ENCODE measurements at regions not wholly inside any gene's neighbourhood (a gene's known extent, or its start where the extent isn't known, plus 50 kb on each side); places are given as distances from the start of the nearest gene placed in this dataset.

DNA sequence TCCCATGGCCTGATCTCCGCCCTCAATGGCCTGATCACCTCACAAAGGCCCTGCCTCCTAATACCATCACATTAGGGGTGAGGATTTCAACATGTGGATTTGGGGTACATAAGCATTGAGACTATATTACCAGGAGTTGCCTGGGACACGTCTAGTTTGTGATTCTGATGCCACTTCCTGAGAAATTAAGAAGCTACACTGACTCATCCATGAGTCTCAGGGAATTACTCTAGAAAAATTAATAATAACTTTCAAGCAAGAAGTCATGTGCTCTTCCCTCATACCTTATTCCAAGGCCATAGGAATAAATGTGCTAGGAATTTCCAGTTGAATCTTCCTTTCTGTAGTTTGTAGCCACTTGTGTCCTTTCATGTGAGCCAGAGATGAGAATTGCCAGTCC lies 519.3 kb upstream of the MKI67 start:
- H3F3A ChIP-seq (replicated peaks; ENCODE audit: insufficient read depth): no peaks in the 10 kb centered on the region
- no peak for DNase-seq
- no peak overlapping the region for H2AFZ ChIP-seq (ENCODE audit: low read depth)
- H3K9me3 ChIP-seq: peaks cover 4% of the 10 kb centered on the region
- H3K36me3 ChIP-seq (replicated peaks in 1 of 2; ENCODE audit: control insufficient read depth in 1 of 2, insufficient read depth in 2 of 2, low read length in 1 of 2): no peaks in the 10 kb centered on the region
- no peaks in the 10 kb centered on the region for H3K27me3 ChIP-seq (ENCODE audit: insufficient read depth)
- H3K9me2 ChIP-seq: no peaks in the 10 kb centered on the region
- TF ChIP-seq TCF12 (IDR thresholded peaks at IDR 0.05): no peak
- no peak for TF ChIP-seq POLR2AphosphoS5 (IDR thresholded peaks at IDR 0.05; ENCODE audit: low read depth, low read length)
- TF ChIP-seq NRF1 (IDR thresholded peaks at IDR 0.05; ENCODE audit: low read depth, low read length): no peak
- no peak for TF ChIP-seq RXRA (IDR thresholded peaks at IDR 0.05; ENCODE audit: borderline replicate concordance, low read depth)
- TF ChIP-seq, protein P1, sequence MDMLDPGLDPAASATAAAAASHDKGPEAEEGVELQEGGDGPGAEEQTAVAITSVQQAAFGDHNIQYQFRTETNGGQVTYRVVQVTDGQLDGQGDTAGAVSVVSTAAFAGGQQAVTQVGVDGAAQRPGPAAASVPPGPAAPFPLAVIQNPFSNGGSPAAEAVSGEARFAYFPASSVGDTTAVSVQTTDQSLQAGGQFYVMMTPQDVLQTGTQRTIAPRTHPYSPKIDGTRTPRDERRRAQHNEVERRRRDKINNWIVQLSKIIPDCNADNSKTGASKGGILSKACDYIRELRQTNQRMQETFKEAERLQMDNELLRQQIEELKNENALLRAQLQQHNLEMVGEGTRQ (IDR thresholded peaks at IDR 0.05; ENCODE audit: borderline replicate concordance, low read depth, low read length): no peak
- no peak for TF ChIP-seq RAD21 (IDR thresholded peaks at IDR 0.05; ENCODE audit: low read length)
- TF ChIP-seq NFIC (IDR thresholded peaks at IDR 0.05; ENCODE audit: borderline replicate concordance): no peak
- TF ChIP-seq, protein P2, sequence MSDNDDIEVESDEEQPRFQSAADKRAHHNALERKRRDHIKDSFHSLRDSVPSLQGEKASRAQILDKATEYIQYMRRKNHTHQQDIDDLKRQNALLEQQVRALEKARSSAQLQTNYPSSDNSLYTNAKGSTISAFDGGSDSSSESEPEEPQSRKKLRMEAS (IDR thresholded peaks at IDR 0.05; ENCODE audit: low read depth): no peak
- TF ChIP-seq, protein P3, sequence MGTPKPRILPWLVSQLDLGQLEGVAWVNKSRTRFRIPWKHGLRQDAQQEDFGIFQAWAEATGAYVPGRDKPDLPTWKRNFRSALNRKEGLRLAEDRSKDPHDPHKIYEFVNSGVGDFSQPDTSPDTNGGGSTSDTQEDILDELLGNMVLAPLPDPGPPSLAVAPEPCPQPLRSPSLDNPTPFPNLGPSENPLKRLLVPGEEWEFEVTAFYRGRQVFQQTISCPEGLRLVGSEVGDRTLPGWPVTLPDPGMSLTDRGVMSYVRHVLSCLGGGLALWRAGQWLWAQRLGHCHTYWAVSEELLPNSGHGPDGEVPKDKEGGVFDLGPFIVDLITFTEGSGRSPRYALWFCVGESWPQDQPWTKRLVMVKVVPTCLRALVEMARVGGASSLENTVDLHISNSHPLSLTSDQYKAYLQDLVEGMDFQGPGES (IDR thresholded peaks at IDR 0.05; ENCODE audit: low read depth, low read length): no peak
- TF ChIP-seq MXI1 (IDR thresholded peaks at IDR 0.05; ENCODE audit: low read depth, low read length): no peak
- TF ChIP-seq ELF1 (IDR thresholded peaks at IDR 0.05): no peak
- no peak for TF ChIP-seq GABPA (IDR thresholded peaks at IDR 0.05; ENCODE audit: low read depth)
- TF ChIP-seq, protein P4, sequence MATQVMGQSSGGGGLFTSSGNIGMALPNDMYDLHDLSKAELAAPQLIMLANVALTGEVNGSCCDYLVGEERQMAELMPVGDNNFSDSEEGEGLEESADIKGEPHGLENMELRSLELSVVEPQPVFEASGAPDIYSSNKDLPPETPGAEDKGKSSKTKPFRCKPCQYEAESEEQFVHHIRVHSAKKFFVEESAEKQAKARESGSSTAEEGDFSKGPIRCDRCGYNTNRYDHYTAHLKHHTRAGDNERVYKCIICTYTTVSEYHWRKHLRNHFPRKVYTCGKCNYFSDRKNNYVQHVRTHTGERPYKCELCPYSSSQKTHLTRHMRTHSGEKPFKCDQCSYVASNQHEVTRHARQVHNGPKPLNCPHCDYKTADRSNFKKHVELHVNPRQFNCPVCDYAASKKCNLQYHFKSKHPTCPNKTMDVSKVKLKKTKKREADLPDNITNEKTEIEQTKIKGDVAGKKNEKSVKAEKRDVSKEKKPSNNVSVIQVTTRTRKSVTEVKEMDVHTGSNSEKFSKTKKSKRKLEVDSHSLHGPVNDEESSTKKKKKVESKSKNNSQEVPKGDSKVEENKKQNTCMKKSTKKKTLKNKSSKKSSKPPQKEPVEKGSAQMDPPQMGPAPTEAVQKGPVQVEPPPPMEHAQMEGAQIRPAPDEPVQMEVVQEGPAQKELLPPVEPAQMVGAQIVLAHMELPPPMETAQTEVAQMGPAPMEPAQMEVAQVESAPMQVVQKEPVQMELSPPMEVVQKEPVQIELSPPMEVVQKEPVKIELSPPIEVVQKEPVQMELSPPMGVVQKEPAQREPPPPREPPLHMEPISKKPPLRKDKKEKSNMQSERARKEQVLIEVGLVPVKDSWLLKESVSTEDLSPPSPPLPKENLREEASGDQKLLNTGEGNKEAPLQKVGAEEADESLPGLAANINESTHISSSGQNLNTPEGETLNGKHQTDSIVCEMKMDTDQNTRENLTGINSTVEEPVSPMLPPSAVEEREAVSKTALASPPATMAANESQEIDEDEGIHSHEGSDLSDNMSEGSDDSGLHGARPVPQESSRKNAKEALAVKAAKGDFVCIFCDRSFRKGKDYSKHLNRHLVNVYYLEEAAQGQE (IDR thresholded peaks at IDR 0.05; ENCODE audit: low read depth, low read length): no peak
- TF ChIP-seq, protein P5, sequence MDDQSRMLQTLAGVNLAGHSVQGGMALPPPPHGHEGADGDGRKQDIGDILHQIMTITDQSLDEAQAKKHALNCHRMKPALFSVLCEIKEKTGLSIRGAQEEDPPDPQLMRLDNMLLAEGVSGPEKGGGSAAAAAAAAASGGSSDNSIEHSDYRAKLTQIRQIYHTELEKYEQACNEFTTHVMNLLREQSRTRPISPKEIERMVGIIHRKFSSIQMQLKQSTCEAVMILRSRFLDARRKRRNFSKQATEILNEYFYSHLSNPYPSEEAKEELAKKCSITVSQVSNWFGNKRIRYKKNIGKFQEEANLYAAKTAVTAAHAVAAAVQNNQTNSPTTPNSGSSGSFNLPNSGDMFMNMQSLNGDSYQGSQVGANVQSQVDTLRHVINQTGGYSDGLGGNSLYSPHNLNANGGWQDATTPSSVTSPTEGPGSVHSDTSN (IDR thresholded peaks at IDR 0.05): no peak
- TF ChIP-seq TAF1 (IDR thresholded peaks at IDR 0.05; ENCODE audit: borderline replicate concordance, low read depth, low read length): no peak
- TF ChIP-seq, protein P6, sequence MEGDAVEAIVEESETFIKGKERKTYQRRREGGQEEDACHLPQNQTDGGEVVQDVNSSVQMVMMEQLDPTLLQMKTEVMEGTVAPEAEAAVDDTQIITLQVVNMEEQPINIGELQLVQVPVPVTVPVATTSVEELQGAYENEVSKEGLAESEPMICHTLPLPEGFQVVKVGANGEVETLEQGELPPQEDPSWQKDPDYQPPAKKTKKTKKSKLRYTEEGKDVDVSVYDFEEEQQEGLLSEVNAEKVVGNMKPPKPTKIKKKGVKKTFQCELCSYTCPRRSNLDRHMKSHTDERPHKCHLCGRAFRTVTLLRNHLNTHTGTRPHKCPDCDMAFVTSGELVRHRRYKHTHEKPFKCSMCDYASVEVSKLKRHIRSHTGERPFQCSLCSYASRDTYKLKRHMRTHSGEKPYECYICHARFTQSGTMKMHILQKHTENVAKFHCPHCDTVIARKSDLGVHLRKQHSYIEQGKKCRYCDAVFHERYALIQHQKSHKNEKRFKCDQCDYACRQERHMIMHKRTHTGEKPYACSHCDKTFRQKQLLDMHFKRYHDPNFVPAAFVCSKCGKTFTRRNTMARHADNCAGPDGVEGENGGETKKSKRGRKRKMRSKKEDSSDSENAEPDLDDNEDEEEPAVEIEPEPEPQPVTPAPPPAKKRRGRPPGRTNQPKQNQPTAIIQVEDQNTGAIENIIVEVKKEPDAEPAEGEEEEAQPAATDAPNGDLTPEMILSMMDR (IDR thresholded peaks at IDR 0.05): no peak
- no peak for TF ChIP-seq TEAD4 (IDR thresholded peaks at IDR 0.05; ENCODE audit: borderline replicate concordance, insufficient read depth)
- H3K4me1 ChIP-seq (ENCODE audit: control insufficient read depth in 1 of 2, insufficient read depth in 2 of 2, low read depth in 1 of 2, low read length in 1 of 2): no peaks in the 10 kb centered on the region
- no peak overlapping the region for H3K27ac ChIP-seq (ENCODE audit: low read depth in 2 of 2, low read length in 1 of 2)
- no peak overlapping the region for H3K4me3 ChIP-seq (ENCODE audit: low read depth in 2 of 2, low read length in 1 of 2)
- H3K9ac ChIP-seq: no peak overlapping the region
- H4K20me1 ChIP-seq (ENCODE audit: insufficient read depth): no peaks in the 10 kb centered on the region
- WGBS (ENCODE audit: low lambda C conversion rate): 0% methylated on average over 2 of the region's 2 CpGs
- no peaks in the 10 kb centered on the region for H3K79me2 ChIP-seq (ENCODE audit: insufficient read depth)
- CTCF ChIA-PET: no interaction called here
- H3K4me2 ChIP-seq: no peak overlapping the region
- POLR2A ChIA-PET: no interaction called here
